ENCODE measurements at regions not wholly inside any gene's neighbourhood (a gene's known extent, or its start where the extent isn't known, plus 50 kb on each side); places are given as distances from the start of the nearest gene placed in this dataset.

- no peak overlapping the region for H3K27ac ChIP-seq (ENCODE audit: low read depth in 1 of 2, low read length in 2 of 2)
- DNase-seq (no peak), ATAC-seq (ENCODE audit: poor library complexity) (no peak)
- intact Hi-C loops (cut with DNase I, micrococcal nuclease): no loop called here
- H3K4me1 Mint-ChIP-seq (ENCODE audit: low read depth): no peaks in the 10 kb centered on the region
- H3K27me3 Mint-ChIP-seq: peaks cover 11% of the 10 kb centered on the region
- H3K36me3 Mint-ChIP-seq (ENCODE audit: low read depth): no peaks in the 10 kb centered on the region
- H3K4me3 Mint-ChIP-seq: no peak overlapping the region
- no peaks in the 10 kb centered on the region for H3K9me3 ChIP-seq (ENCODE audit: control insufficient read depth in 1 of 2, insufficient read depth in 1 of 2, low read length in 2 of 2)
- H3K27me3 ChIP-seq (ENCODE audit: control insufficient read depth in 1 of 2, insufficient read depth in 2 of 2, low read length in 2 of 2): no peaks in the 10 kb centered on the region
- ChIA-PET POLR2A (no interaction called here), CTCF (no interaction called here)
- H3K9me3 Mint-ChIP-seq: no peaks in the 10 kb centered on the region
- no peak overlapping the region for H3K4me3 ChIP-seq (ENCODE audit: low read length)
- no peaks in the 10 kb centered on the region for H3K4me1 ChIP-seq (ENCODE audit: insufficient read depth, low read length)
- H3K36me3 ChIP-seq (ENCODE audit: insufficient read depth, low read length): no peaks in the 10 kb centered on the region
- no peak overlapping the region for H3K27ac Mint-ChIP-seq
- no peak for TF ChIP-seq CTCF (IDR thresholded peaks at IDR 0.05)
Measured at GRCh38 chr6:145538989-145539388, 196.3 kb downstream of the EPM2A start.

- Histone ChIP-seq H3K4me1 (ENCODE audit: insufficient read depth, low read length) (no peaks in the 10 kb centered on the region), H3K4me3 (ENCODE audit: low read length) (no peak overlapping the region), H3K27me3 (ENCODE audit: control insufficient read depth in 1 of 2, insufficient read depth in 2 of 2, low read length in 2 of 2) (no peaks in the 10 kb centered on the region), H3K36me3 (ENCODE audit: insufficient read depth, low read length) (no peaks in the 10 kb centered on the region), H3K27ac (ENCODE audit: low read depth in 1 of 2, low read length in 2 of 2) (no peak overlapping the region), H3K9me3 (ENCODE audit: control insufficient read depth in 1 of 2, insufficient read depth in 1 of 2, low read length in 2 of 2) (no peaks in the 10 kb centered on the region)
- Mint-ChIP-seq H3K4me3 (no peak overlapping the region), H3K4me1 (ENCODE audit: low read depth) (no peaks in the 10 kb centered on the region), H3K27ac (no peak overlapping the region), H3K27me3 (peaks cover 11% of the 10 kb centered on the region), H3K9me3 (no peaks in the 10 kb centered on the region), H3K36me3 (ENCODE audit: low read depth) (no peaks in the 10 kb centered on the region)
- ATAC-seq (ENCODE audit: poor library complexity): no peak
- intact Hi-C loops (cut with DNase I, micrococcal nuclease): no loop called here
- DNase-seq: no peak
- TF ChIP-seq CTCF (IDR thresholded peaks at IDR 0.05): no peak
- POLR2A ChIA-PET: no interaction called here
- CTCF ChIA-PET: no interaction called here
Measured at GRCh38 chr6:145539831-145540230, 195.5 kb downstream of the EPM2A start.

GRCh38 chr6:145540741-145541140 lies 194.6 kb downstream of the EPM2A start:
- ChIA-PET POLR2A (no interaction called here), CTCF (no interaction called here)
- ATAC-seq (ENCODE audit: poor library complexity) (no peak), DNase-seq (no peak)
- no peaks in the 10 kb centered on the region for H3K4me1 ChIP-seq (ENCODE audit: insufficient read depth, low read length)
- no peak overlapping the region for H3K4me3 ChIP-seq (ENCODE audit: low read length)
- H3K27me3 Mint-ChIP-seq: peaks cover 11% of the 10 kb centered on the region
- no peak for TF ChIP-seq CTCF (IDR thresholded peaks at IDR 0.05)
- H3K4me1 Mint-ChIP-seq (ENCODE audit: low read depth): no peaks in the 10 kb centered on the region
- intact Hi-C loops (cut with DNase I, micrococcal nuclease): no loop called here
- H3K9me3 ChIP-seq (ENCODE audit: control insufficient read depth in 1 of 2, insufficient read depth in 1 of 2, low read length in 2 of 2): no peaks in the 10 kb centered on the region
- no peak overlapping the region for H3K27ac Mint-ChIP-seq
- no peaks in the 10 kb centered on the region for H3K27me3 ChIP-seq (ENCODE audit: control insufficient read depth in 1 of 2, insufficient read depth in 2 of 2, low read length in 2 of 2)
- H3K36me3 ChIP-seq (ENCODE audit: insufficient read depth, low read length): no peaks in the 10 kb centered on the region
- H3K9me3 Mint-ChIP-seq: no peaks in the 10 kb centered on the region
- H3K27ac ChIP-seq (ENCODE audit: low read depth in 1 of 2, low read length in 2 of 2): no peak overlapping the region
- no peaks in the 10 kb centered on the region for H3K36me3 Mint-ChIP-seq (ENCODE audit: low read depth)
- no peak overlapping the region for H3K4me3 Mint-ChIP-seq

All from CD4-positive, alpha-beta T cell (primary cell).